HEK293 (cell line): ENCODE measurements at regions not wholly inside any gene's neighbourhood (a gene's known extent, or its start where the extent isn't known, plus 50 kb on each side); places are given as distances from the start of the nearest gene placed in this dataset.

ENCODE experiments used
- PBX3 ChIP-seq: sonication (generic); formaldehyde crosslinking; IDR thresholded peaks from 2 replicates; pipeline ENCODE4 v1.8.1; 2022; ENCODE audit warnings: mild to moderate bottlenecking, moderate library complexity, missing genetic modification reagents
- REST ChIP-seq: fragments of 450-650 bp; formaldehyde crosslinking; IDR thresholded peaks from 2 replicates; pipeline ENCODE4 v1.5.1; 2016; ENCODE audit warnings: missing biosample characterization, missing genetic modification characterization
- SETDB1 ChIP-seq: IDR thresholded peaks from one replicate; pipeline ENCODE4 v1.6.1; 2017; ENCODE audit warnings: mild to moderate bottlenecking, low read length, moderate library complexity, mixed read lengths; ENCODE audit not compliant: insufficient read length
- ZBTB49 ChIP-seq: fragments of 450-650 bp; formaldehyde crosslinking; IDR thresholded peaks from 2 replicates; pipeline ENCODE4 v1.5.1; 2016; ENCODE audit warnings: missing biosample characterization, missing genetic modification characterization, low read depth
- ZBTB7A ChIP-seq: fragments of 450-650 bp; formaldehyde crosslinking; IDR thresholded peaks from 2 replicates; pipeline ENCODE4 v1.5.1; 2016; ENCODE audit warnings: low read depth, missing biosample characterization, missing genetic modification characterization
- ZNF223 ChIP-seq: fragments of 450-650 bp; formaldehyde crosslinking; IDR thresholded peaks from 2 replicates; pipeline ENCODE4 v1.5.1; 2016; ENCODE audit warnings: missing biosample characterization, missing genetic modification characterization
- ZNF280D ChIP-seq: fragments of 450-650 bp; formaldehyde crosslinking; IDR thresholded peaks from 2 replicates; pipeline ENCODE4 v1.5.1; 2016; ENCODE audit warnings: missing biosample characterization, missing genetic modification characterization
- TF ChIP-seq, protein P1 (sequence below): fragments of 450-650 bp; formaldehyde crosslinking; IDR thresholded peaks from 2 replicates; pipeline ENCODE4 v1.5.1; 2016; ENCODE audit warnings: missing biosample characterization, missing genetic modification characterization

GRCh38 chr5:2615917-2616316 lies 135.6 kb downstream of the IRX2 start:
- TF ChIP-seq, protein P1, sequence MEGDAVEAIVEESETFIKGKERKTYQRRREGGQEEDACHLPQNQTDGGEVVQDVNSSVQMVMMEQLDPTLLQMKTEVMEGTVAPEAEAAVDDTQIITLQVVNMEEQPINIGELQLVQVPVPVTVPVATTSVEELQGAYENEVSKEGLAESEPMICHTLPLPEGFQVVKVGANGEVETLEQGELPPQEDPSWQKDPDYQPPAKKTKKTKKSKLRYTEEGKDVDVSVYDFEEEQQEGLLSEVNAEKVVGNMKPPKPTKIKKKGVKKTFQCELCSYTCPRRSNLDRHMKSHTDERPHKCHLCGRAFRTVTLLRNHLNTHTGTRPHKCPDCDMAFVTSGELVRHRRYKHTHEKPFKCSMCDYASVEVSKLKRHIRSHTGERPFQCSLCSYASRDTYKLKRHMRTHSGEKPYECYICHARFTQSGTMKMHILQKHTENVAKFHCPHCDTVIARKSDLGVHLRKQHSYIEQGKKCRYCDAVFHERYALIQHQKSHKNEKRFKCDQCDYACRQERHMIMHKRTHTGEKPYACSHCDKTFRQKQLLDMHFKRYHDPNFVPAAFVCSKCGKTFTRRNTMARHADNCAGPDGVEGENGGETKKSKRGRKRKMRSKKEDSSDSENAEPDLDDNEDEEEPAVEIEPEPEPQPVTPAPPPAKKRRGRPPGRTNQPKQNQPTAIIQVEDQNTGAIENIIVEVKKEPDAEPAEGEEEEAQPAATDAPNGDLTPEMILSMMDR (tag by site-specific recombination), result no peak
- TF ChIP-seq ZBTB49 (tag by site-specific recombination) (no peak), REST (tag by site-specific recombination) (no peak), ZNF280D (no peak), ZBTB7A (no peak), PBX3 (no peak), ZNF223 (tag by site-specific recombination) (no peak), SETDB1 (peak; percentile 26)
